HCT116 (cell line): ENCODE measurements at regions not wholly inside any gene's neighbourhood (a gene's known extent, or its start where the extent isn't known, plus 50 kb on each side); places are given as distances from the start of the nearest gene placed in this dataset.

Experiments
- ATAC-seq: fragments of 200-7000 bp; cut with Tn5 transposase; 2 replicates; pipeline ENCODE4 v1.9.1; 2020; ENCODE audit warnings: mild to moderate bottlenecking, moderate library complexity
- BruUV-seq: library from RNA; stranded (reverse); fragments of 400-500 nt; replicated peaks from 2 replicates; lab custom pipeline; 2021; lab: Mats Ljungman, UMichigan
- CTCF ChIA-PET: fragments of 300-600 bp; sonication (Branson Sonifier 250); formaldehyde crosslinking; loops from one replicate; lab custom pipeline; 2021; ENCODE audit warnings: antibody characterized with exemption; lab: Charles Lee
- POLR2A ChIA-PET: fragments of 300-600, 350-600 bp; sonication (Branson Sonifier 250); formaldehyde crosslinking; loops from one replicate; lab custom pipeline; 2021; ENCODE audit warnings: antibody characterized with exemption; lab: Charles Lee
- RAD21 ChIA-PET, 2 experiments: fragments of 300-600 bp; sonication (Branson Sonifier 250); formaldehyde crosslinking; loops; one replicate each; lab custom pipeline; 2023; ENCODE audit warnings: low total read pairs in 2 of 2; ENCODE audit not compliant: uncharacterized antibody in 2 of 2, unreplicated experiment in 2 of 2, low non-redundant PET in 1 of 2; lab: Charles Lee
- DNase-seq: peaks from one replicate; pipeline ENCODE4 v3.0.0-alpha.2; 2010; ENCODE audit warnings: low read depth, low spot score
- H2AFZ ChIP-seq: fragments of 200-600 bp; shearing (Covaris generic), sonication (generic); 2 replicates; pipeline ENCODE4 v1.6.1; 2017; ENCODE audit warnings: low read depth, mixed run types, mixed read lengths, antibody characterized with exemption, low read length; ENCODE audit not compliant: poor library complexity, severe bottlenecking
- H3K27ac ChIP-seq: 2 replicates; pipeline ENCODE4 v1.5.1; 2012; ENCODE audit warnings: low read depth, low read length
- H3K27me3 ChIP-seq: fragments of 200-600 bp; sonication (generic); 2 replicates; pipeline ENCODE4 v1.6.1; 2016; ENCODE audit warnings: mixed run types, low read length, mixed read lengths; ENCODE audit not compliant: insufficient read depth
- H3K36me3 ChIP-seq, 2 experiments: fragments of 200-500 bp in 1 of 2; fragments of 200-600 bp in 1 of 2; sonication (Bioruptor generic) in 1 of 2; sonication (generic) in 1 of 2; 2 replicates each; pipeline versions ENCODE4 v1.5.1 to v1.6.1; 2014 to 2016; ENCODE audit warnings: low read length in 2 of 2, inconsistent platforms in 1 of 2, mixed read lengths in 1 of 2, mixed run types in 1 of 2; ENCODE audit not compliant: insufficient read depth in 2 of 2, control insufficient read depth in 1 of 2
- H3K4me1 ChIP-seq, 2 experiments: fragments of 200-600 bp in 1 of 2; sonication (generic) in 1 of 2; 2 replicates each; pipeline versions ENCODE4 v1.5.1 to v1.6.1; 2012 to 2017; ENCODE audit warnings: low read length in 2 of 2, inconsistent platforms in 1 of 2, mild to moderate bottlenecking in 1 of 2, mixed read lengths in 1 of 2, mixed run types in 1 of 2, moderate library complexity in 1 of 2; ENCODE audit not compliant: insufficient read depth in 2 of 2, control insufficient read depth in 1 of 2
- H3K4me2 ChIP-seq: fragments of 200-600 bp; sonication (generic); 2 replicates; pipeline ENCODE4 v1.6.1; 2017; ENCODE audit warnings: mixed run types, low read length, mixed read lengths
- H3K4me3 ChIP-seq, 2 experiments: fragments of 200-600 bp in 1 of 2; sonication (generic) in 1 of 2; replicated peaks in 1 of 2; 2 replicates each; pipeline ENCODE4 v1.5.1; 2011 to 2016; ENCODE audit warnings: low read length in 2 of 2, control low read depth in 1 of 2, low read depth in 1 of 2, mild to moderate bottlenecking in 1 of 2, mixed read lengths in 1 of 2, mixed run types in 1 of 2
- H3K79me2 ChIP-seq: fragments of 200-600 bp; sonication (generic); 2 replicates; pipeline ENCODE4 v1.6.1; 2017; ENCODE audit warnings: mild to moderate bottlenecking, mixed run types, low read length, moderate library complexity, mixed read lengths; ENCODE audit not compliant: insufficient read depth
- H3K9ac ChIP-seq: fragments of 200-600 bp; sonication (generic); 2 replicates; pipeline ENCODE4 v1.6.1; 2016; ENCODE audit warnings: low read length, mixed read lengths
- H3K9me2 ChIP-seq: fragments of 200-600 bp; sonication (generic), shearing (Covaris generic); 2 replicates; pipeline ENCODE4 v1.6.1; 2017; ENCODE audit warnings: mixed run types, mild to moderate bottlenecking, moderate library complexity; ENCODE audit not compliant: insufficient read depth
- H3K9me3 ChIP-seq, 2 experiments: fragments of 200-500 bp in 1 of 2; fragments of 200-600 bp in 1 of 2; sonication (Bioruptor generic) in 1 of 2; sonication (generic) in 1 of 2; 2 replicates each; pipeline ENCODE4 v1.6.1; 2014 to 2017; ENCODE audit warnings: low read length in 2 of 2, mixed read lengths in 2 of 2, inconsistent platforms in 1 of 2, low read depth in 1 of 2, mild to moderate bottlenecking in 1 of 2, mixed run types in 1 of 2, moderate library complexity in 1 of 2; ENCODE audit not compliant: control insufficient read depth in 1 of 2, insufficient read depth in 1 of 2
- H4K20me1 ChIP-seq: fragments of 200-600 bp; sonication (generic), shearing (Covaris generic); 2 replicates; pipeline ENCODE4 v1.6.1; 2017; ENCODE audit warnings: mixed run types, mild to moderate bottlenecking, moderate library complexity; ENCODE audit not compliant: insufficient read depth
- CEBPB ChIP-seq: IDR thresholded peaks from 2 replicates; pipeline ENCODE4 v1.6.1; 2012; ENCODE audit warnings: low read depth
- ELF1 ChIP-seq: IDR thresholded peaks from 2 replicates; pipeline ENCODE4 v1.6.1; 2012; ENCODE audit warnings: low read depth, borderline replicate concordance
- EZH2 ChIP-seq: fragments of 200-600 bp; sonication (generic); IDR thresholded peaks from 2 replicates; pipeline ENCODE4 v1.6.1; 2017; ENCODE audit warnings: antibody characterized with exemption, mixed run types
- FOSL1 ChIP-seq: IDR thresholded peaks from 2 replicates; pipeline ENCODE4 v1.6.1; 2012; ENCODE audit warnings: low read depth
- JUND ChIP-seq: IDR thresholded peaks from 2 replicates; pipeline ENCODE4 v1.6.1; 2012
- POLR2A ChIP-seq: IDR thresholded peaks from 2 replicates; pipeline ENCODE4 v1.7.0; 2011; ENCODE audit warnings: borderline replicate concordance; ENCODE audit not compliant: insufficient read depth, insufficient read length; ENCODE audit errors: extremely low read depth
- intact Hi-C: fragments of 100-400 bp; cut with micrococcal nuclease; formaldehyde crosslinking; loops from 2 replicates; pipeline ENCODE4 v1.10.0; 2022
- TF ChIP-seq, protein P1 (sequence below): IDR thresholded peaks from 2 replicates; pipeline ENCODE4 v1.6.1; 2012; ENCODE audit warnings: low read depth
- TF ChIP-seq, protein P2 (sequence below): IDR thresholded peaks from 2 replicates; pipeline ENCODE4 v1.6.1; 2011; ENCODE audit warnings: mild to moderate bottlenecking, low read length, moderate library complexity; ENCODE audit not compliant: insufficient replicate concordance; ENCODE audit errors: extremely low read depth

DNA sequence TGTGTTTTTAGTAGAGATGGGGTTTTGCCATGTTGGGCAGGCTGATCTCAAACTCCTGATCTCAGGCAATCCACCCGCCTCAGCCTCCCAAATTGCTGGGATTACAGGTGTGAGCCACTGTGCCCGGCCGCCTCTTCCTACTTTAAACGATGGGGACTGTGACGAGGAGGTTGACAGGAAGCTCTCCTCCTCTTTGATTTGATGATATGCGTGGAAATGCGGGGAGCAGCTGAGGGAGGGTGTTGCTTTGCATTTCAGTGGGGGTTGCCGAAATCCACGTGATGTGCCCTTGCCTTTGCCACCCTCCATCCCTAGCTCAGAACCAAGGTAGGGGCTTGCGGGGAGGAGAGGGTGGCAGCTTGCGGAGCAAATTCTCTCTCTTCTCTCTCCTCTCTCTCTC, 189.6 kb downstream of the AACS start:
- Histone ChIP-seq H4K20me1 (no peaks in the 10 kb centered on the region), H3K4me1 (no peaks in the 10 kb centered on the region), H2AFZ (no peak overlapping the region), H3K9me2 (no peaks in the 10 kb centered on the region), H3K27ac (no peak overlapping the region), H3K36me3 (no peaks in the 10 kb centered on the region), H3K4me3 (no peak overlapping the region), H3K27me3 (peaks cover 40% of the 10 kb centered on the region), H3K9me3 (no peaks in the 10 kb centered on the region), H3K9ac (no peak overlapping the region), H3K79me2 (no peaks in the 10 kb centered on the region), H3K4me2 (no peak overlapping the region)
- no TSS peak for BruUV-seq
- no peak for ATAC-seq
- ChIA-PET RAD21 (no interaction called here), CTCF (no interaction called here), POLR2A (no interaction called here)
- intact Hi-C loops: no loop called here
- TF ChIP-seq FOSL1: no peak
- no peak for TF ChIP-seq CEBPB
- no peak for TF ChIP-seq EZH2
- TF ChIP-seq ELF1: no peak
- TF ChIP-seq JUND: no peak
- TF ChIP-seq, protein P1, sequence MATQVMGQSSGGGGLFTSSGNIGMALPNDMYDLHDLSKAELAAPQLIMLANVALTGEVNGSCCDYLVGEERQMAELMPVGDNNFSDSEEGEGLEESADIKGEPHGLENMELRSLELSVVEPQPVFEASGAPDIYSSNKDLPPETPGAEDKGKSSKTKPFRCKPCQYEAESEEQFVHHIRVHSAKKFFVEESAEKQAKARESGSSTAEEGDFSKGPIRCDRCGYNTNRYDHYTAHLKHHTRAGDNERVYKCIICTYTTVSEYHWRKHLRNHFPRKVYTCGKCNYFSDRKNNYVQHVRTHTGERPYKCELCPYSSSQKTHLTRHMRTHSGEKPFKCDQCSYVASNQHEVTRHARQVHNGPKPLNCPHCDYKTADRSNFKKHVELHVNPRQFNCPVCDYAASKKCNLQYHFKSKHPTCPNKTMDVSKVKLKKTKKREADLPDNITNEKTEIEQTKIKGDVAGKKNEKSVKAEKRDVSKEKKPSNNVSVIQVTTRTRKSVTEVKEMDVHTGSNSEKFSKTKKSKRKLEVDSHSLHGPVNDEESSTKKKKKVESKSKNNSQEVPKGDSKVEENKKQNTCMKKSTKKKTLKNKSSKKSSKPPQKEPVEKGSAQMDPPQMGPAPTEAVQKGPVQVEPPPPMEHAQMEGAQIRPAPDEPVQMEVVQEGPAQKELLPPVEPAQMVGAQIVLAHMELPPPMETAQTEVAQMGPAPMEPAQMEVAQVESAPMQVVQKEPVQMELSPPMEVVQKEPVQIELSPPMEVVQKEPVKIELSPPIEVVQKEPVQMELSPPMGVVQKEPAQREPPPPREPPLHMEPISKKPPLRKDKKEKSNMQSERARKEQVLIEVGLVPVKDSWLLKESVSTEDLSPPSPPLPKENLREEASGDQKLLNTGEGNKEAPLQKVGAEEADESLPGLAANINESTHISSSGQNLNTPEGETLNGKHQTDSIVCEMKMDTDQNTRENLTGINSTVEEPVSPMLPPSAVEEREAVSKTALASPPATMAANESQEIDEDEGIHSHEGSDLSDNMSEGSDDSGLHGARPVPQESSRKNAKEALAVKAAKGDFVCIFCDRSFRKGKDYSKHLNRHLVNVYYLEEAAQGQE: no peak
- TF ChIP-seq POLR2A: no peak
- TF ChIP-seq, protein P2, sequence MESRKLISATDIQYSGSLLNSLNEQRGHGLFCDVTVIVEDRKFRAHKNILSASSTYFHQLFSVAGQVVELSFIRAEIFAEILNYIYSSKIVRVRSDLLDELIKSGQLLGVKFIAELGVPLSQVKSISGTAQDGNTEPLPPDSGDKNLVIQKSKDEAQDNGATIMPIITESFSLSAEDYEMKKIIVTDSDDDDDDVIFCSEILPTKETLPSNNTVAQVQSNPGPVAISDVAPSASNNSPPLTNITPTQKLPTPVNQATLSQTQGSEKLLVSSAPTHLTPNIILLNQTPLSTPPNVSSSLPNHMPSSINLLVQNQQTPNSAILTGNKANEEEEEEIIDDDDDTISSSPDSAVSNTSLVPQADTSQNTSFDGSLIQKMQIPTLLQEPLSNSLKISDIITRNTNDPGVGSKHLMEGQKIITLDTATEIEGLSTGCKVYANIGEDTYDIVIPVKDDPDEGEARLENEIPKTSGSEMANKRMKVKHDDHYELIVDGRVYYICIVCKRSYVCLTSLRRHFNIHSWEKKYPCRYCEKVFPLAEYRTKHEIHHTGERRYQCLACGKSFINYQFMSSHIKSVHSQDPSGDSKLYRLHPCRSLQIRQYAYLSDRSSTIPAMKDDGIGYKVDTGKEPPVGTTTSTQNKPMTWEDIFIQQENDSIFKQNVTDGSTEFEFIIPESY: no peak
- no peak for DNase-seq
